ENCODE measurements at regions not wholly inside any gene's neighbourhood (a gene's known extent, or its start where the extent isn't known, plus 50 kb on each side); places are given as distances from the start of the nearest gene placed in this dataset.

DNA sequence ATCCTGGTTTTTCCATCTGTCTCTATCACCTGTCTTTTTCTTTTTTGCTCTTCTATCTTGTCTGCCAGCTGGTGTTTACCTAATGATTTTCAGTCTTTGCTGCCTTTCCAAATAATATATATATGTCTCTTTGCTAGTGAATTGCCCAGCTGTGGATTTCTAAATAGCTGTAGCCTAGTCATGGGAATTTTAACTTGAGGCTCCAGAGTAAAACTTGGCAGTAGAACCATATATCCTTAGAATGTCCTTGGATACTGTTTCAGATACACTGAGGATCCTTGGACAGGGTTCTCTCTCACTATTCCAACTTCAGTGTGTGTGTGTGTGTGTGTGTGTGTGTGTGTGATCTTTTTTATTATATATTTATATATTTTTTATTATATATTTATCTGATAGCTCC lies 2285.3 kb downstream of the LRRC4C start:
- TF ChIP-seq EZH2 (IDR thresholded peaks at IDR 0.05; ENCODE audit: insufficient read depth, poor library complexity, severe bottlenecking) = no peak
- no peak for TF ChIP-seq EZH2phosphoT487 (IDR thresholded peaks at IDR 0.05; ENCODE audit: insufficient read depth, low read depth)

Measured in GM23248 (cell line).